Naive B cell (primary cell): ENCODE measurements at regions not wholly inside any gene's neighbourhood (a gene's known extent, or its start where the extent isn't known, plus 50 kb on each side); places are given as distances from the start of the nearest gene placed in this dataset.
"Not testable (repeated sequence)": the region's sequence is repeated elsewhere in the genome, so short reads cannot be mapped to it uniquely, and the experiment has no call there.

Source experiments
- ATAC-seq, 2 donors: fragments of 150-1000 bp; cut with Tn5 transposase; 2 replicates each; pipeline ENCODE4 v1.10.0; 2021; ENCODE audit warnings: low read depth in 2 of 2, mild to moderate bottlenecking in 2 of 2, moderate library complexity in 2 of 2
- DNase-seq: peaks from one replicate; pipeline ENCODE4 v3.0.0; 2022
- H3K27ac Mint-ChIP-seq, 6 donors: one replicate each; pipeline ENCODE4 v1.8.0; 2020 to 2022; ENCODE audit warnings: mild to moderate bottlenecking in 6 of 6, mixed read lengths in 6 of 6, moderate library complexity in 5 of 6, inconsistent platforms in 2 of 6
- H3K27me3 Mint-ChIP-seq, 3 donors: one replicate each; pipeline ENCODE4 v1.8.0; 2021 to 2022; ENCODE audit warnings: mixed read lengths in 3 of 3, mild to moderate bottlenecking in 1 of 3
- H3K36me3 Mint-ChIP-seq, 2 donors: one replicate each; pipeline ENCODE4 v1.8.0; 2020 to 2022; ENCODE audit warnings: mixed read lengths in 2 of 2, inconsistent platforms in 1 of 2, mild to moderate bottlenecking in 1 of 2
- H3K4me1 Mint-ChIP-seq, 3 donors: one replicate each; pipeline ENCODE4 v1.8.0; 2020 to 2022; ENCODE audit warnings: mixed read lengths in 3 of 3, inconsistent platforms in 1 of 3, mild to moderate bottlenecking in 1 of 3, moderate library complexity in 1 of 3
- H3K4me3 Mint-ChIP-seq, 8 donors: one replicate each; pipeline ENCODE4 v1.8.0; 2020 to 2022; ENCODE audit warnings: mild to moderate bottlenecking in 8 of 8, mixed read lengths in 8 of 8, moderate library complexity in 8 of 8, inconsistent platforms in 2 of 8
- H3K9me3 Mint-ChIP-seq, 7 donors: one replicate each; pipeline ENCODE4 v1.8.0; 2020 to 2022; ENCODE audit warnings: mixed read lengths in 7 of 7, mild to moderate bottlenecking in 5 of 7, inconsistent platforms in 2 of 7, moderate library complexity in 1 of 7

GRCh38 chr2:20949256-20949655 is 94.6 kb downstream of the APOB start:
- Mint-ChIP-seq H3K4me3 (peak overlapping the region in 1 of 8 donors; percentile 21), H3K27ac (peak overlapping the region in 1 of 6 donors; percentile 38), H3K4me1 (no peaks in the 10 kb centered on the region), H3K36me3 (no peaks in the 10 kb centered on the region), H3K9me3 (no peaks in the 10 kb centered on the region), H3K27me3 (peaks cover 10 to 24% (median 22%) of the 10 kb centered on the region in 3 donors)
- DNase-seq (no peak), ATAC-seq (no peak)

GRCh38 chr2:20946468-20946867 is 97.4 kb downstream of the APOB start:
- ATAC-seq = no peak
- Mint-ChIP-seq H3K27ac (no peak overlapping the region), H3K4me3 (no peak overlapping the region), H3K4me1 (no peaks in the 10 kb centered on the region), H3K9me3 (no peaks in the 10 kb centered on the region), H3K36me3 (no peaks in the 10 kb centered on the region), H3K27me3 (peaks cover 19 to 39% (median 33%) of the 10 kb centered on the region in 3 donors)
- DNase-seq = no peak

GRCh38 chr2:20943721-20944120 is 100.2 kb downstream of the APOB start:
- DNase-seq, H3K4me1 Mint-ChIP-seq, H3K9me3 Mint-ChIP-seq, H3K27ac Mint-ChIP-seq, H3K4me3 Mint-ChIP-seq, H3K36me3 Mint-ChIP-seq, ATAC-seq: not testable (repeated sequence)
- H3K27me3 Mint-ChIP-seq = peaks cover 25 to 52% (median 37%) of the 10 kb centered on the region in 3 donors

GRCh38 chr2:20942646-20943125 is 101.2 kb downstream of the APOB start:
- Mint-ChIP-seq H3K9me3 (peaks cover 0 to 4% (median 0%) of the 10 kb centered on the region in 7 donors), H3K36me3 (no peaks in the 10 kb centered on the region), H3K27ac (no peak overlapping the region), H3K4me3 (no peak overlapping the region), H3K4me1 (no peaks in the 10 kb centered on the region), H3K27me3 (peaks cover 30 to 60% (median 35%) of the 10 kb centered on the region in 3 donors)
- DNase-seq = no peak
- no peak for ATAC-seq

GRCh38 chr2:20940856-20941255 is 103.0 kb downstream of the APOB start:
- Mint-ChIP-seq H3K27me3 (peaks cover 31 to 57% (median 34%) of the 10 kb centered on the region in 3 donors), H3K4me1 (no peaks in the 10 kb centered on the region), H3K9me3 (peaks cover 0 to 4% (median 0%) of the 10 kb centered on the region in 7 donors), H3K36me3 (no peaks in the 10 kb centered on the region), H3K4me3 (no peak overlapping the region), H3K27ac (no peak overlapping the region)
- DNase-seq (no peak), ATAC-seq (no peak)

- Mint-ChIP-seq H3K36me3 (no peaks in the 10 kb centered on the region), H3K9me3 (peaks cover 0 to 4% (median 0%) of the 10 kb centered on the region in 7 donors), H3K27me3 (peaks cover 30 to 50% (median 31%) of the 10 kb centered on the region in 3 donors), H3K4me3 (no peak overlapping the region), H3K27ac (no peak overlapping the region), H3K4me1 (no peaks in the 10 kb centered on the region)
- ATAC-seq = no peak
- DNase-seq = no peak
These were observed 103.7 kb downstream of the APOB start for GRCh38 chr2:20939931-20940795.

- Mint-ChIP-seq H3K36me3 (no peaks in the 10 kb centered on the region), H3K27ac (no peak overlapping the region), H3K9me3 (peaks cover 0 to 4% (median 0%) of the 10 kb centered on the region in 7 donors), H3K4me1 (no peaks in the 10 kb centered on the region), H3K4me3 (no peak overlapping the region), H3K27me3 (peaks cover 24 to 48% (median 36%) of the 10 kb centered on the region in 3 donors)
- DNase-seq (no peak), ATAC-seq (no peak)
These were observed 106.5 kb downstream of the APOB start for GRCh38 chr2:20937353-20937752.

GRCh38 chr2:20935168-20935775 is 108.6 kb downstream of the APOB start:
- H3K9me3 Mint-ChIP-seq = peaks cover 0 to 8% (median 3%) of the 10 kb centered on the region in 7 donors
- no peaks in the 10 kb centered on the region for H3K4me1 Mint-ChIP-seq
- H3K27ac Mint-ChIP-seq = no peak overlapping the region
- peaks cover 18 to 38% (median 36%) of the 10 kb centered on the region in 3 donors for H3K27me3 Mint-ChIP-seq
- no peaks in the 10 kb centered on the region for H3K36me3 Mint-ChIP-seq
- no peak overlapping the region for H3K4me3 Mint-ChIP-seq
- ATAC-seq (no peak), DNase-seq (no peak)

GRCh38 chr2:20934236-20934635 is 109.6 kb downstream of the APOB start:
- Mint-ChIP-seq H3K27me3 (peaks cover 18 to 37% (median 35%) of the 10 kb centered on the region in 3 donors), H3K9me3 (peaks cover 0 to 14% (median 5%) of the 10 kb centered on the region in 7 donors), H3K4me1 (no peaks in the 10 kb centered on the region), H3K36me3 (peaks cover under 1% of the 10 kb centered on the region in 2 donors), H3K27ac (no peak overlapping the region), H3K4me3 (no peak overlapping the region)
- DNase-seq = no peak
- ATAC-seq = no peak

GRCh38 chr2:20933714-20934113 is 110.2 kb downstream of the APOB start:
- no peak for DNase-seq
- no peak overlapping the region for H3K27ac Mint-ChIP-seq
- no peak overlapping the region for H3K4me3 Mint-ChIP-seq
- peaks cover 0 to 19% (median 10%) of the 10 kb centered on the region in 7 donors for H3K9me3 Mint-ChIP-seq
- ATAC-seq = no peak
- H3K27me3 Mint-ChIP-seq = peaks cover 19 to 32% (median 30%) of the 10 kb centered on the region in 3 donors
- no peaks in the 10 kb centered on the region for H3K4me1 Mint-ChIP-seq
- H3K36me3 Mint-ChIP-seq = peaks cover 5 to 6% of the 10 kb centered on the region in 2 donors

GRCh38 chr2:20931346-20931745 is 108.4 kb upstream of the LDAH start:
- H3K36me3 Mint-ChIP-seq = peaks cover 5 to 19% of the 10 kb centered on the region in 2 donors
- DNase-seq (no peak), ATAC-seq (no peak)
- H3K27ac Mint-ChIP-seq = no peak overlapping the region
- no peak overlapping the region for H3K4me3 Mint-ChIP-seq
- peaks cover 11 to 42% (median 24%) of the 10 kb centered on the region in 7 donors for H3K9me3 Mint-ChIP-seq
- peaks cover 17 to 38% (median 31%) of the 10 kb centered on the region in 3 donors for H3K27me3 Mint-ChIP-seq
- H3K4me1 Mint-ChIP-seq = no peaks in the 10 kb centered on the region

GRCh38 chr2:20930928-20931327 is 108.0 kb upstream of the LDAH start:
- Mint-ChIP-seq H3K36me3 (peaks cover 5 to 19% of the 10 kb centered on the region in 2 donors), H3K4me1 (no peaks in the 10 kb centered on the region), H3K9me3 (peaks cover 11 to 47% (median 24%) of the 10 kb centered on the region in 7 donors), H3K27ac (no peak overlapping the region), H3K4me3 (no peak overlapping the region), H3K27me3 (peaks cover 17 to 42% (median 35%) of the 10 kb centered on the region in 3 donors)
- no peak for DNase-seq
- no peak for ATAC-seq

- peaks cover 18 to 45% (median 40%) of the 10 kb centered on the region in 3 donors for H3K27me3 Mint-ChIP-seq
- H3K4me3 Mint-ChIP-seq = no peak overlapping the region
- H3K36me3 Mint-ChIP-seq = peaks cover 5 to 19% of the 10 kb centered on the region in 2 donors
These were observed 106.8 kb upstream of the LDAH start for GRCh38 chr2:20929721-20930120.

More at GRCh38 chr2:20929721-20930120, 106.8 kb upstream of the LDAH start:
- H3K4me1 Mint-ChIP-seq = no peaks in the 10 kb centered on the region
- DNase-seq (no peak), ATAC-seq (no peak)
- peaks cover 11 to 50% (median 25%) of the 10 kb centered on the region in 7 donors for H3K9me3 Mint-ChIP-seq
- no peak overlapping the region for H3K27ac Mint-ChIP-seq
